Vagina (tissue), 2 donors: ENCODE measurements at regions not wholly inside any gene's neighbourhood (a gene's known extent, or its start where the extent isn't known, plus 50 kb on each side); places are given as distances from the start of the nearest gene placed in this dataset.

Experiments used
- DNase-seq, 2 donors: peaks; one replicate each; pipeline ENCODE4 v3.0.0-alpha.2; 2017; ENCODE audit errors: extremely low spot score in 2 of 2
- H3K27ac ChIP-seq: fragments of 200-600 bp; sonication (generic); one replicate; pipeline ENCODE4 v1.5.1; 2019
- H3K27me3 ChIP-seq: fragments of 200-600 bp; sonication (generic); one replicate; pipeline ENCODE4 v1.5.1; 2019
- H3K36me3 ChIP-seq, 2 donors: fragments of 200-600 bp; sonication (generic); one replicate each; pipeline ENCODE4 v1.5.1; 2017 to 2019
- H3K4me1 ChIP-seq: fragments of 200-600 bp; sonication (generic); one replicate; pipeline ENCODE4 v1.5.1; 2019
- H3K4me3 ChIP-seq, 2 donors: fragments of 200-600 bp; sonication (generic); 1 replicate in 1 of 2; 2 replicates in 1 of 2; pipeline ENCODE4 v1.5.1; 2016 to 2019
- H3K9me3 ChIP-seq: fragments of 200-600 bp; sonication (generic); one replicate; pipeline ENCODE4 v1.5.1; 2019
- POLR2A ChIP-seq, 2 donors: fragments of 450-650 bp; IDR thresholded peaks; one replicate each; pipeline ENCODE4 v1.6.1; 2017; ENCODE audit warnings: antibody characterized with exemption in 2 of 2, mild to moderate bottlenecking in 2 of 2, moderate library complexity in 2 of 2
- POLR2AphosphoS5 ChIP-seq, 2 donors: sonication (generic); formaldehyde crosslinking; IDR thresholded peaks; one replicate each; pipeline ENCODE4 v1.9.0; 2017; ENCODE audit warnings: antibody characterized with exemption in 2 of 2, mild to moderate bottlenecking in 2 of 2, low read depth in 1 of 2; ENCODE audit not compliant: insufficient read depth in 1 of 2
- intact Hi-C: fragments of 100-400 bp; cut with DNase I; formaldehyde crosslinking; loops from one replicate; pipeline ENCODE4 v1.15.1; 2023
- TF ChIP-seq, protein P1 (sequence below), 3 experiments: fragments of 450-650 bp in 2 of 3; fragments of 200-600 bp in 1 of 3; sonication (generic) in 1 of 3; IDR thresholded peaks; one replicate each; pipeline ENCODE4 v1.5.1; 2017 to 2019; ENCODE audit warnings: antibody characterized with exemption in 3 of 3, mild to moderate bottlenecking in 2 of 3, moderate library complexity in 2 of 3

DNA sequence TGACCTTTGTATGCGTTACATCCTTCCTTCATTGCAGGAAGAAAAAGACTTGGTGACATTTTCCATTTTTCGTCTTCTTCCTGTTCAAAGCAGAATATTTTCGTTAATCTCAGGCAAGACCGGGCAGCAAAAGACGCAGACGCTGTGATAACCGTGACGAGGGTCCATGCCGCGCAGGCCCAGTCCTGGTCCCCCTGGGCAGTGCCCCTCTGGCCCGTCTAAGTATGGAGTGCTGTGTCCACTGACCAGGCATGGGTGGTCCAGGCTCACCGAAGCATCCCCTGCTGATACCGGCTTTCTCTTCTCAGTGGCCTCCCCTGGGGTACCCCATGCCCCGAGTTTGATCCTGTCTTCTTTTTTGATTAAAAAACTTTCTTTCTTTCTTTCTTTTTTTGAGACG, 135.2 kb upstream of the ASB18 start:
- no peak overlapping the region for H3K4me3 ChIP-seq
- no peaks in the 10 kb centered on the region for H3K9me3 ChIP-seq
- no peaks in the 10 kb centered on the region for H3K27me3 ChIP-seq
- TF ChIP-seq POLR2AphosphoS5 (IDR thresholded peaks at IDR 0.05; ENCODE audit: insufficient read depth in 1 of 2, low read depth in 1 of 2) (no peak), POLR2A (IDR thresholded peaks at IDR 0.05) (no peak)
- TF ChIP-seq, protein P1, sequence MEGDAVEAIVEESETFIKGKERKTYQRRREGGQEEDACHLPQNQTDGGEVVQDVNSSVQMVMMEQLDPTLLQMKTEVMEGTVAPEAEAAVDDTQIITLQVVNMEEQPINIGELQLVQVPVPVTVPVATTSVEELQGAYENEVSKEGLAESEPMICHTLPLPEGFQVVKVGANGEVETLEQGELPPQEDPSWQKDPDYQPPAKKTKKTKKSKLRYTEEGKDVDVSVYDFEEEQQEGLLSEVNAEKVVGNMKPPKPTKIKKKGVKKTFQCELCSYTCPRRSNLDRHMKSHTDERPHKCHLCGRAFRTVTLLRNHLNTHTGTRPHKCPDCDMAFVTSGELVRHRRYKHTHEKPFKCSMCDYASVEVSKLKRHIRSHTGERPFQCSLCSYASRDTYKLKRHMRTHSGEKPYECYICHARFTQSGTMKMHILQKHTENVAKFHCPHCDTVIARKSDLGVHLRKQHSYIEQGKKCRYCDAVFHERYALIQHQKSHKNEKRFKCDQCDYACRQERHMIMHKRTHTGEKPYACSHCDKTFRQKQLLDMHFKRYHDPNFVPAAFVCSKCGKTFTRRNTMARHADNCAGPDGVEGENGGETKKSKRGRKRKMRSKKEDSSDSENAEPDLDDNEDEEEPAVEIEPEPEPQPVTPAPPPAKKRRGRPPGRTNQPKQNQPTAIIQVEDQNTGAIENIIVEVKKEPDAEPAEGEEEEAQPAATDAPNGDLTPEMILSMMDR (IDR thresholded peaks at IDR 0.05) = no peak
- no peak overlapping the region for H3K27ac ChIP-seq
- no peak for DNase-seq
- no peaks in the 10 kb centered on the region for H3K36me3 ChIP-seq
- no peaks in the 10 kb centered on the region for H3K4me1 ChIP-seq
- intact Hi-C loops = no loop called here

DNA sequence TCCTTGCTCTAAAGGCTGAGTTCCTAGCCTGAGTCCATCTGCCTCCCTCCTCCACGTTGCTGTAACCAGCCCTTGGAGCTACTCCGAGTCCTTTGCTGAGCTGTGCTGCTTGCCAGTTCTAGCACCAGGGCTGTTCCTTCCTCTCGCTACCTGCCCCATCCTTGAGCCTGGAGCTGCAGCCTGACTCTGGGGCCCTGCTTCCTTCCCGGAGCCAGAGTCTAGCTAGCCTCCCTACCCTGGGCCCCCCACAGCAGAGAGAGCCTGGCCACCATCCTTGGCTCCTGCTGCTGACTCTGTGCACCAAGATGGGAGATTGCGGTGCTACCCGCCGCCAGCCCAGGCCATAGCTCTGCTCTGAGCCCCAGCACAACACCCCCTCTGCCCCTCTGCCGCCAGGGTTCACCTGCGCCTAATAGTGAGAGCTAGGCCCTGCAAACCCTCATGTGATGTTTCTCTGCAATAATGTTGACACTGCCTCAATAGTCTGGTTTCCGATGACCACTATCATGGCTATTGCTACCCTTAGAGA, 135.9 kb upstream of the ASB18 start:
- H3K9me3 ChIP-seq = no peaks in the 10 kb centered on the region
- DNase-seq = peak in 1 of 2 donors; percentile 81
- H3K27me3 ChIP-seq = no peaks in the 10 kb centered on the region
- H3K4me3 ChIP-seq = no peak overlapping the region
- H3K4me1 ChIP-seq = no peaks in the 10 kb centered on the region
- TF ChIP-seq POLR2AphosphoS5 (IDR thresholded peaks at IDR 0.05; ENCODE audit: insufficient read depth in 1 of 2, low read depth in 1 of 2) = no peak
- no peak for TF ChIP-seq POLR2A (IDR thresholded peaks at IDR 0.05)
- TF ChIP-seq, protein P1 (IDR thresholded peaks at IDR 0.05) = no peak
- no peaks in the 10 kb centered on the region for H3K36me3 ChIP-seq
- intact Hi-C loops = no loop called here
- no peak overlapping the region for H3K27ac ChIP-seq

DNA sequence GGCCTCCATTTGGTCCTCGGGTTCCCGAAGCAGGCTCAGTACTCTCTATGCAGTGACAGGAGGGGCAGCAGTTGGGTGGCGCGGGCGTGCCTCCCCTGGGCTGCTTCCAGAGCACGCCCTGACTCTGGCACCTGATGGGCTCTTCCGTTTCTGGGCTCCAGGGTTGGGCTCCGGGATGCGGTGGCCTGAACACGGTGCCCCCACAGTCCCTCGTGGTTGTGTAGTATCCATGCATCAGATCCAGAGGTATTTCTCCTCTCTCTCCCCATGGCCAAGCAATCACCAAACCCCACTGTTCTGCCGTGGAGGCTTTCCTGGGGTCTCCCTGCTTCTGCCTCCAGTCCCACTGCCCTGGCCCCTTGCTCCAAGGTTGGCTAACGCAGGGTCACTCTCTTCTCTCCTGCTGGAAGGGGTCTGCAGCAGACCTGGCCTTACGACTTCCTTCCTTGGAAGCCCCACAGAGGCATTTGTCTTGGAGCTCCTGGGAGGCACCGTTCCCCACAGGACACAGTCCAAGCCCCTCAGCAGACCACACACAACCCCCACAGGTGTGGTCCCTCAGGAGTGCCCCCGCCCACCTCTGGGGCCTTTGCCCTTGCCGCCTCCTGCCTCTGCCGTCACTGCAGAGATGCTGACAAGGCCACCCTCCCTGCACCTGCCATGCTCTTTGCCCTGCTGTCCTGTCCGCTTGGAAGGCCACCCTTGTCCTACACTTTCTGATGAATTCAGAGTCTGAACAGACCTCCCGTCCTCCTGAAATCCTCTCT, 136.6 kb upstream of the ASB18 start:
- DNase-seq = peak; percentile 29 to 58
- H3K9me3 ChIP-seq = no peaks in the 10 kb centered on the region
- no peaks in the 10 kb centered on the region for H3K36me3 ChIP-seq
- H3K27ac ChIP-seq = no peak overlapping the region
- no peak overlapping the region for H3K4me3 ChIP-seq
- intact Hi-C loops = no loop called here
- H3K4me1 ChIP-seq = no peaks in the 10 kb centered on the region
- TF ChIP-seq POLR2AphosphoS5 (IDR thresholded peaks at IDR 0.05; ENCODE audit: insufficient read depth in 1 of 2, low read depth in 1 of 2) = no peak
- TF ChIP-seq POLR2A (IDR thresholded peaks at IDR 0.05) = no peak
- TF ChIP-seq, protein P1 (IDR thresholded peaks at IDR 0.05) = no peak
- H3K27me3 ChIP-seq = no peaks in the 10 kb centered on the region

DNA sequence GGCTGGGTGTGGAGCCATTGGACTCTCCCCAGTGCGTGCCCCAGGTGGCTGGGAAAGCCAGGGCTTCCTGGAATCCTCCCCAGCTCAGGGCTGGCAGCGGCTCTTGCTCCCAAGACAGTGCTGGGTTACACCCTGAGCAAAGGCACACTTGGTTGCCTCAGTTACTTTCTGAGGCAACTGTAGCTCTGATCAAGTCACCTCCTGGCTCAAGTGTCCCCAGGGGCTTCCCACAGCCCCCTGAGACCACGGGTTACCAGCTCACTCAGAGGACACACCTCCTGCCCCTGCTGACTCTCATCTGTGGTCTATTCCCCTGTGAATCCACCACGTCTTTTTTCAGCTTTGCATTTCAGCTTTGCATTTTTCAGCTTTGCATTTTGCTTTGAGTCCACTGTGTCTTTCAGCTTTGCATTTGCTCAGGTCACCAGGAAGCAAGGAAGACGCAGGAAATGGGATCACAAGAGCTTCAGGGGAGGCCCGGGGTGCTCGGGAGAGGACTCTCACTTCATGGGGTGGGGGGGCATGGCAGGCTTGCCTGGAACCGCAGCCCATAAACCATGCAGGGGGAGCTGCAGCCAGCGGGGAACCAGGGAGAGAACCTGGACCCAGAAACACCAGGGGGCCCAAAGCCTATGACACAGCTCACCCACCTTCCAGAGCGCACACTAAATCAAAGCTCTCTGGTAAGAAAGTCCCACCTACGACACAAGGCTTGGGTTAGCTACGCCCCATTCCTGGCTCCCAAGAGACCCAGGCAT, 138.0 kb upstream of the ASB18 start:
- H3K36me3 ChIP-seq = no peaks in the 10 kb centered on the region
- no peak overlapping the region for H3K27ac ChIP-seq
- H3K4me1 ChIP-seq = no peaks in the 10 kb centered on the region
- DNase-seq = peak in 1 of 2 donors; percentile 61
- H3K9me3 ChIP-seq = no peaks in the 10 kb centered on the region
- no peak overlapping the region for H3K4me3 ChIP-seq
- TF ChIP-seq, protein P1 (IDR thresholded peaks at IDR 0.05) = no peak
- TF ChIP-seq POLR2A (IDR thresholded peaks at IDR 0.05) (no peak), POLR2AphosphoS5 (IDR thresholded peaks at IDR 0.05; ENCODE audit: insufficient read depth in 1 of 2, low read depth in 1 of 2) (no peak)
- H3K27me3 ChIP-seq = no peaks in the 10 kb centered on the region
- intact Hi-C loops = no loop called here
